GM18511 (cell line): ENCODE measurements at regions not wholly inside any gene's neighbourhood (a gene's known extent, or its start where the extent isn't known, plus 50 kb on each side); places are given as distances from the start of the nearest gene placed in this dataset.

Source experiments
- ATAC-seq: cut with Tn5 transposase; IDR thresholded peaks from one replicate; pipeline ENCODE4 v1.9.1; 2021; ENCODE audit warnings: mild to moderate bottlenecking, moderate library complexity; ENCODE audit not compliant: unreplicated experiment

GRCh38 chr1:25061261-25061995 is 131.4 kb upstream of the RUNX3 start:
- no peak for ATAC-seq

GRCh38 chr1:25057188-25057587 is 127.1 kb upstream of the RUNX3 start:
- no peak for ATAC-seq

- ATAC-seq = no peak
Observed at GRCh38 chr1:25056536-25056935, 126.5 kb upstream of the RUNX3 start.

GRCh38 chr1:25055961-25056360 is 125.9 kb upstream of the RUNX3 start:
- ATAC-seq = no peak

GRCh38 chr1:25055324-25055780 is 125.3 kb upstream of the RUNX3 start:
- no peak for ATAC-seq

- no peak for ATAC-seq
Observed at GRCh38 chr1:25054526-25055323, 124.6 kb upstream of the RUNX3 start.

GRCh38 chr1:25053576-25054250 is 123.6 kb upstream of the RUNX3 start:
- ATAC-seq = no peak

- ATAC-seq = no peak
Observed at GRCh38 chr1:25051906-25052305, 121.8 kb upstream of the RUNX3 start.

GRCh38 chr1:25051504-25051903 is 121.4 kb upstream of the RUNX3 start:
- ATAC-seq = no peak

GRCh38 chr1:25050165-25050564 is 120.1 kb upstream of the RUNX3 start:
- ATAC-seq = no peak

GRCh38 chr1:25049190-25049589 is 119.1 kb upstream of the RUNX3 start:
- ATAC-seq = no peak

- no peak for ATAC-seq
Observed at GRCh38 chr1:25048728-25049127, 118.7 kb upstream of the RUNX3 start.

- ATAC-seq = no peak
Observed at GRCh38 chr1:25047506-25048240, 117.6 kb upstream of the RUNX3 start.

- ATAC-seq = no peak
Observed at GRCh38 chr1:25046194-25046532, 116.1 kb upstream of the RUNX3 start.

- no peak for ATAC-seq
Observed at GRCh38 chr1:25045480-25046193, 115.6 kb upstream of the RUNX3 start.

GRCh38 chr1:25043228-25043580 is 113.1 kb upstream of the RUNX3 start:
- no peak for ATAC-seq

GRCh38 chr1:25042331-25043227 is 112.5 kb upstream of the RUNX3 start:
- no peak for ATAC-seq

GRCh38 chr1:25041916-25042315 is 111.8 kb upstream of the RUNX3 start:
- no peak for ATAC-seq

GRCh38 chr1:25040122-25040685 is 110.1 kb upstream of the RUNX3 start:
- ATAC-seq = no peak
